ENCODE measurements at regions not wholly inside any gene's neighbourhood (a gene's known extent, or its start where the extent isn't known, plus 50 kb on each side); places are given as distances from the start of the nearest gene placed in this dataset.

DNA sequence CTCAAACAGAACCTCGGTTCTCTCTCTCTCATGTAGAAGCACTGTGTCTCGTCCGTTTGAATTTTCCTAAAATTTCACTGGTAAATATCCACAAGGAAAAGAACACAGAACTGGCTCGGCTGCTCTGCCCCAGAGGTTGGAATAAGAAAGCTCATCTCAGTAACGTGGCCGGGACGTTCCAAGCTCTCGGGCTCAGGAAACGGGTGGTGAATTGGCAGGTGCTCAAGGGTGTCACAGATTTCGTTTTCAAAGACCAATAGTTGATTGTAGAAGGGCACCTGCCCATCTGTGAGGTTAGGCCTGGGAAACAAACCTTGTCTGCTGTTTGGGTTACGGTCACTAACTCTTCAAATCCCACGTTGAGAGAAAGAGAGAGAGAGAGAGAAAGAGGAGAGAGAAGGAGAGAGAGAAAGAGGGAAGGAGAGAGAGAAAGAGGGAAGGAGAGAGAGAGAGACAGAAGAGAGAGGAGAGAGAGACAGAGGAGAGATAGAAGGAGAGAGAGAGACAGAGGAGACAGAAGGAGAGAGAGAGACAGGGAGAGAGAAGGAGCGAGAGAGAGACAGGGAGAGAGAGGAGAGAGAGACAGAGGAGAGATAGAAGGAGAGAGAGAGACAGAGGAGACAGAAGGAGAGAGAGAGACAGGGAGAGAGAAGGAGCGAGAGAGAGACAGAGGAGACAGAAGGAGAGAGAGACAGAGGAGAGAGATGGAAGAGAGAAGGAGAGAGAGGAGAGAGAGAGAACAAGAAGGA is 106.6 kb downstream of the CRLF2 start:
- TF ChIP-seq, protein P1, sequence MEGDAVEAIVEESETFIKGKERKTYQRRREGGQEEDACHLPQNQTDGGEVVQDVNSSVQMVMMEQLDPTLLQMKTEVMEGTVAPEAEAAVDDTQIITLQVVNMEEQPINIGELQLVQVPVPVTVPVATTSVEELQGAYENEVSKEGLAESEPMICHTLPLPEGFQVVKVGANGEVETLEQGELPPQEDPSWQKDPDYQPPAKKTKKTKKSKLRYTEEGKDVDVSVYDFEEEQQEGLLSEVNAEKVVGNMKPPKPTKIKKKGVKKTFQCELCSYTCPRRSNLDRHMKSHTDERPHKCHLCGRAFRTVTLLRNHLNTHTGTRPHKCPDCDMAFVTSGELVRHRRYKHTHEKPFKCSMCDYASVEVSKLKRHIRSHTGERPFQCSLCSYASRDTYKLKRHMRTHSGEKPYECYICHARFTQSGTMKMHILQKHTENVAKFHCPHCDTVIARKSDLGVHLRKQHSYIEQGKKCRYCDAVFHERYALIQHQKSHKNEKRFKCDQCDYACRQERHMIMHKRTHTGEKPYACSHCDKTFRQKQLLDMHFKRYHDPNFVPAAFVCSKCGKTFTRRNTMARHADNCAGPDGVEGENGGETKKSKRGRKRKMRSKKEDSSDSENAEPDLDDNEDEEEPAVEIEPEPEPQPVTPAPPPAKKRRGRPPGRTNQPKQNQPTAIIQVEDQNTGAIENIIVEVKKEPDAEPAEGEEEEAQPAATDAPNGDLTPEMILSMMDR (IDR thresholded peaks at IDR 0.05): no peak
- no peak for TF ChIP-seq POLR2A (IDR thresholded peaks at IDR 0.05)
